ENCODE measurements at regions not wholly inside any gene's neighbourhood (a gene's known extent, or its start where the extent isn't known, plus 50 kb on each side); places are given as distances from the start of the nearest gene placed in this dataset.

- Mint-ChIP-seq H3K36me3 (peaks cover 46% of the 10 kb centered on the region), H3K4me3 (no peak overlapping the region), H3K27me3 (ENCODE audit: low read depth) (peaks cover 9% of the 10 kb centered on the region), H3K9me3 (peaks cover 46% of the 10 kb centered on the region), H3K4me1 (no peaks in the 10 kb centered on the region), H3K27ac (no peak overlapping the region)
- ChIA-PET POLR2A (no interaction called here), CTCF (no interaction called here)
- TF ChIP-seq GRHL2 (CRISPR knock-in tag; IDR thresholded peaks at IDR 0.05; ENCODE audit: insufficient replicate concordance, severe bottlenecking) (no peak), ZNF396 (CRISPR knock-in tag; IDR thresholded peaks at IDR 0.05; ENCODE audit: borderline replicate concordance) (no peak), NR2C2 (CRISPR knock-in tag; IDR thresholded peaks at IDR 0.05) (no peak), ZNF425 (CRISPR knock-in tag; conservative IDR thresholded peaks at IDR 0.05) (no peak), FOXJ3 (CRISPR knock-in tag; IDR thresholded peaks at IDR 0.05; ENCODE audit: borderline replicate concordance) (no peak), ZNF416 (CRISPR knock-in tag; IDR thresholded peaks at IDR 0.05) (no peak), ZNF121 (CRISPR knock-in tag; IDR thresholded peaks at IDR 0.05) (no peak), ZNF671 (CRISPR knock-in tag; IDR thresholded peaks at IDR 0.05) (no peak), E2F5 (CRISPR knock-in tag; IDR thresholded peaks at IDR 0.05) (no peak), ETV6 (CRISPR knock-in tag; IDR thresholded peaks at IDR 0.05) (no peak)
- ATAC-seq (no peak), DNase-seq (ENCODE audit: low spot score) (no peak)
Measured at GRCh38 chr12:127703026-127703425, 563.9 kb upstream of the TMEM132C start.

GRCh38 chr12:127711108-127711507, 555.9 kb upstream of the TMEM132C start:
- Mint-ChIP-seq H3K4me3 (no peak overlapping the region), H3K36me3 (peaks cover 40% of the 10 kb centered on the region), H3K4me1 (peaks cover 6% of the 10 kb centered on the region), H3K9me3 (peaks cover 57% of the 10 kb centered on the region), H3K27me3 (ENCODE audit: low read depth) (peaks cover 9% of the 10 kb centered on the region), H3K27ac (no peak overlapping the region)
- DNase-seq (ENCODE audit: low spot score) (peak; percentile 23), ATAC-seq (peak; percentile 30; the same call in 1 of the 2 replicates)
- ChIA-PET CTCF (interaction anchor here (0.6 to 1.5 kb wide), 5 partner anchors 11 to 63 kb away, joined by 3 to 5 read pairs (median 3); no protein-coding TSS in a partner anchor), POLR2A (no interaction called here)
- TF ChIP-seq SP1 (CRISPR knock-in tag; conservative IDR thresholded peaks at IDR 0.05) (no peak), CTCF (IDR thresholded peaks at IDR 0.05) (peak; percentile 51)

- POLR2A ChIA-PET: no interaction called here
- CTCF ChIA-PET: no interaction called here
- H3K27me3 Mint-ChIP-seq (ENCODE audit: low read depth): peaks cover 9% of the 10 kb centered on the region
- no peak for TF ChIP-seq RELA (CRISPR knock-in tag; IDR thresholded peaks at IDR 0.05; ENCODE audit: borderline replicate concordance)
- peaks cover 63% of the 10 kb centered on the region for H3K9me3 Mint-ChIP-seq
- H3K27ac Mint-ChIP-seq: no peak overlapping the region
- ATAC-seq (no peak), DNase-seq (ENCODE audit: low spot score) (no peak)
- H3K4me3 Mint-ChIP-seq: no peak overlapping the region
- H3K36me3 Mint-ChIP-seq: peaks cover 47% of the 10 kb centered on the region
- H3K4me1 Mint-ChIP-seq: peaks cover 7% of the 10 kb centered on the region
Measured at GRCh38 chr12:127712561-127712960, 554.4 kb upstream of the TMEM132C start.

- CTCF ChIA-PET: no interaction called here
- ATAC-seq (no peak), DNase-seq (ENCODE audit: low spot score) (no peak)
- H3K4me3 Mint-ChIP-seq: no peak overlapping the region
- peaks cover 42% of the 10 kb centered on the region for H3K36me3 Mint-ChIP-seq
- peaks cover 52% of the 10 kb centered on the region for H3K9me3 Mint-ChIP-seq
- no peaks in the 10 kb centered on the region for H3K27me3 Mint-ChIP-seq (ENCODE audit: low read depth)
- H3K4me1 Mint-ChIP-seq: peaks cover 7% of the 10 kb centered on the region
- no peak overlapping the region for H3K27ac Mint-ChIP-seq
- POLR2A ChIA-PET: no interaction called here
- no peak for TF ChIP-seq TEAD1 (CRISPR knock-in tag; IDR thresholded peaks at IDR 0.05)
- no peak for TF ChIP-seq MAX (CRISPR knock-in tag; IDR thresholded peaks at IDR 0.05)
- TF ChIP-seq FOXJ3 (CRISPR knock-in tag; IDR thresholded peaks at IDR 0.05; ENCODE audit: borderline replicate concordance): no peak
- TF ChIP-seq NFATC4 (CRISPR knock-in tag; IDR thresholded peaks at IDR 0.05): no peak
- no peak for TF ChIP-seq RELA (CRISPR knock-in tag; IDR thresholded peaks at IDR 0.05; ENCODE audit: borderline replicate concordance)
- TF ChIP-seq KAT7 (CRISPR knock-in tag; IDR thresholded peaks at IDR 0.05; ENCODE audit: borderline replicate concordance): no peak
- no peak for TF ChIP-seq OVOL2 (CRISPR knock-in tag; IDR thresholded peaks at IDR 0.05; ENCODE audit: borderline replicate concordance)
- no peak for TF ChIP-seq ZNF396 (CRISPR knock-in tag; IDR thresholded peaks at IDR 0.05; ENCODE audit: borderline replicate concordance)
- TF ChIP-seq ZNF263 (CRISPR knock-in tag; IDR thresholded peaks at IDR 0.05; ENCODE audit: low read depth): no peak
- no peak for TF ChIP-seq MXD4 (CRISPR knock-in tag; IDR thresholded peaks at IDR 0.05; ENCODE audit: borderline replicate concordance)
- no peak for TF ChIP-seq RORB (CRISPR knock-in tag; IDR thresholded peaks at IDR 0.05)
- no peak for TF ChIP-seq ATF6 (CRISPR knock-in tag; IDR thresholded peaks at IDR 0.05)
- no peak for TF ChIP-seq ETV6 (CRISPR knock-in tag; IDR thresholded peaks at IDR 0.05)
- no peak for TF ChIP-seq E2F5 (CRISPR knock-in tag; IDR thresholded peaks at IDR 0.05)
Measured at GRCh38 chr12:127716166-127716565, 550.8 kb upstream of the TMEM132C start.
